Stimulated activated CD8-positive, alpha-beta memory T cell treated with anti-CD3 and anti-CD28 coated beads, Interleukin-2, amount 100 ng/mL, for 48 hours (primary cell): ENCODE measurements at regions not wholly inside any gene's neighbourhood (a gene's known extent, or its start where the extent isn't known, plus 50 kb on each side); places are given as distances from the start of the nearest gene placed in this dataset.
"Not testable (repeated sequence)": the region's sequence is repeated elsewhere in the genome, so short reads cannot be mapped to it uniquely, and the experiment has no call there.

ENCODE experiments used
- DNase-seq, 2 donors: peaks; one replicate each; pipeline ENCODE4 v3.0.0-alpha.2; 2020; ENCODE audit warnings: low read depth in 2 of 2

DNA sequence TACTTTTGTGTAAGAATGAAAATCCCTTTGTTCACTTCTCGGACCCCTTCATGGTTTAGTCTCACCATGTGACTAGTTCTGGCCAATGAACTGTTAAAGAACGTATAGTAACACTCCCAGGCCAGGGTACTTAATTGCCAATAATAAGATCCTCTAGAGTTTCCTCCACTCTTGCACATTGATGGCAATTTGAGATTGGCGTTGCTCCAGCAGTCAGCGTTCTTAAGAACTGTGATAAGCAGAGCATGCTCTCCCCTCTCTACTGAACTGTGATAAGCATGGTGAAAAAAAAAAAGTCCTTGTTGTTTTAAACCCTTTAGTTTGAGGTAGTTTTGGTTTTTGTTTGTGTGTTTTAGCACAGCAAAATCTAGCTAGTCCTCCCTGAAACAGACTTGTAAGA lies 854.5 kb downstream of the SLC6A15 start:
- DNase-seq, result no peak

DNA sequence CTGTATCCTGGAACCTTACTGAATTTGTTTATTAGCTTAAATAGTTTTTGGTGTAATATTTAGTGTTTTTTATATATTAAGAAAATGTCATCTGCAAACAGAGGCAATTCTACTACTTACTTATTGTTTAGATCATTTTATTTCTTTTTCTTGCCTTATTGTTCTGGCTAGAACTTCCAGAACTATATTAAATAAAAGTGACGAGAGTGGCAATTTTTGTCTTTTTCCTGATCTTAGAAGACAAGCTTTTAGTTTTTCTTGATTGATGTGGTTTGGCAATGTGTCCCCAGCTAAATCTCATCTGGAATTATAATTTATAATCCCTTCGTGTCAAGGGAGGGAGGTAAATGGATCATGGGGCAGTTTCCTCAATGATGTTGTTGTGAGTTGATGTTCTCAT lies 857.8 kb downstream of the SLC6A15 start:
- DNase-seq, result no peak

DNA sequence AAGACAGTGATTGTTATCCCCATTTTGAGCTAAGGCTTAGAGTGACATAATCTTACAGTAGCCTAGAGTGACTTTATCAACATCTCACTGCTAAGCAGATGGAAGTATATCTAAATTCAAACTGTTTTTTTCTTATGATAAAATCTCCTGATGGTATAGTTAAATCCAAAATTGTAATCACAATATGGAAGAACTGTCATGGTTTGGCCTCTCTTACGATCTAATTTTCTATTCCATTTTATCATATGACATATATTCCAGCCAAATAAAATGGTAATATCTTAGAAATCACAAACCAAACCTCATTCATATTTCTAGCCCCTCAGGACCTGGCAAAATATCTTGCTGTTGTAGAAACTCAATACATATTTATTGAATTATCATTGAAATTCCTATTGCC lies 864.7 kb downstream of the SLC6A15 start:
- no peak for DNase-seq

DNA sequence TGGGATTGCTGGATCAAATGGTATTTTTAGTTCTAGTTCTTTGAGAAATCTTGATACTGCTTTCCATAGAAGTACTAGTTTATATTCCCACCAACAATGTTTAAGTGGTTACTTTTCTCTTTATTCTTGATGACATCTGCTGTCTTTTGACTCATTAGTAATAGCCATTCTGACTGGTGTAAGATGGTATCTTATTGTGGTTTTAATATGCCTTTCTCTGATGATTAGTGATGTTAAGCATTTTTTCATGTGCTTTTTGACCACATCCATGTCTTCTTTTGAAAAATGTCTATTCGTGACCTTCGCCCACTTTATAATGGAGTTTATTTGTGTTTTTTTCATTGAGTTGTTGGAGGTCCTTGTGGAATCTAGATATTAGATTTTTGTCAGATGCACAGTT lies 865.7 kb downstream of the SLC6A15 start:
- DNase-seq, result no peak

DNA sequence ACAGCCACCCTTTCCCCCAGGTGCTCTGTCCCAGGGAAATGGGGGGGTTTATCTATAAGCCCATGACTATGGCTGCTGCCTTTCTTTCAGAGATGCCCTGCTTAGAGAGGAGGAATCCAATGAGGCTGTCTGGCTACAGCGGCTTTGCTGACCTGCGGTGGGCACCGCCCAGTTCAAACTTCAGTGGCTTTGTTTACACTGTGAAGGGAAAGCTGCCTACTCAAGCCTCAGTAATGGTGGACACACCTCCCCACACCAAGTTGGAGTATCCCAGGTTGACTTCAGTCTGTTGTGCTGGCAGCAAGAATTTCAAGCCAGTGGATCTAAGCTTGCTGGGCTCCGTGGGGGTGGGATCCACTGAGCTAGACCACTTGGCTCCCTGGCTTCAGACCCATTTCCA lies 869.2 kb downstream of the SLC6A15 start:
- DNase-seq, result no peak

DNA sequence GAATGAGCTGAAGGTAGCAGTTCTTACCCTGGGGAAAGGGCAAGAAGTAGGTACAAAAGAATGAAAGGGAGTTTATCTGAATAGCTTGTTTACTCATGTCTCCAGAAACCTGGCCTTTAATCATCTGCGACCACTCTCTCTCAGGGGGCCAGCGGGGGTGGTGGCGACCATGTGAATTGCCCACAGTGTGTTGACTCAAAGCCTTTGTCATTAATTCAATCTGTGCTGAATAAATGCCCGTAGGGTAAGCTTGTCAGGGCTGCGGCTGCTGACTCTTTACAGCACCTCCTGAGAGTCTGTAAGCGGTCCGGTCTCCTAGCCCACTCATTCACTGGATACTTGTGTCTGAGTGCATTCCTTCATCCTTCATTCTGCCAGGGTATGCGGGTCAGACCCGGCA lies 874.4 kb downstream of the SLC6A15 start:
- DNase-seq, result no peak

DNA sequence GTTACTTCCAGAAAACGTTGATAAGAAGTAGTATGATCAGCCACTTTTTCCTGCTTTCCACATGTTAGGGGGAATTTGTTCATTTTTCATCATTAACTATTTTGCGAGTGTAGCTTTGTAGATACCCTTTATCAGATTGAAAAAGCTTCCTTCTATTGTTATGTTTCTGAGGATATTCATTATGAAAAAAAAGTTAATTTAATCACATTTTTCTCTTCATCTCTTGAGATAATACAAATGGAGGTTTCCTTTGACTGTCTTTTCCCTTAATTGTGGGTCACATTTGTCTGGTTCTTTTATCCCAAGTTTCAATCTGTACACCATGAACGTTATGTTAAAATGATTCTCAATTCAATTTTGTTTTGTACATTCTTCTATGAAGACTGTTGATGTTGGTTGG lies 875.7 kb downstream of the SLC6A15 start:
- no peak for DNase-seq

DNA sequence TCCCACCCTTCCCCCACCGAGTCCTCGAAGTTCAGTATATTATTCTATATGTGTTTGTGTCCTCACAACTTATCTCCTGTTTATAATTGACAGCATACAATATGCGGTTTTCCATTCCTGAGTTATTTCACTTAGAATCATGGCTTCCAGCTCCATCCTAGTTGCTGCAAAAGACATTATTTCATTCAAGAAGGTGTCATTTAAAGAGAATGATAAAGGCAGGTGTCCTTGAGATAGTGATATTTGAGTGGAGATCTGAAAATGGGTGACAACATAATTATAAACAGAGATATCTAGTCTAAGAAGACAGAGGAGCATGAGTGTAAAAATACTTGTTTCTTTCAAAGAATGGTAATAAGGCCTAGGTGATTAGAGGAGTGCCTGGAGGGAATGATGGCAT lies 876.8 kb downstream of the SLC6A15 start:
- DNase-seq, result no peak

DNA sequence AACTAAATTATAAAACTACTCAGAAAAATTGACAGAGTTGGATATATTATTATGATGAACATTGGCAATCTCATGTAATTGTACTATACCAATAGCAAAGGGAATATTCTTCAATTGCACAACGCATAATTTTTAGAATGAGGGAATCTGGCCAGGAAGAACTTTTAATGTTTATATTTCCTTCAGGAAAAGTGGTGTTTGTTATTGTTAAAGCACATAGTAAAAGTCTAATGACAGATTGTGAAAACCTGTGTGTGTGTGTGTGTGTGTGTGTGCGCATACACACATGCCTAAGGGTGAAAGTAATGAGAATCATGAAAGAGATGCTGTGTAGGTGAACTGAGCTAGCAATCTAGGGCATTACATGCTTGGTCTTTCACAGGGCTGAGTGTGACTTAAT lies 877.7 kb downstream of the SLC6A15 start:
- no peak for DNase-seq

DNA sequence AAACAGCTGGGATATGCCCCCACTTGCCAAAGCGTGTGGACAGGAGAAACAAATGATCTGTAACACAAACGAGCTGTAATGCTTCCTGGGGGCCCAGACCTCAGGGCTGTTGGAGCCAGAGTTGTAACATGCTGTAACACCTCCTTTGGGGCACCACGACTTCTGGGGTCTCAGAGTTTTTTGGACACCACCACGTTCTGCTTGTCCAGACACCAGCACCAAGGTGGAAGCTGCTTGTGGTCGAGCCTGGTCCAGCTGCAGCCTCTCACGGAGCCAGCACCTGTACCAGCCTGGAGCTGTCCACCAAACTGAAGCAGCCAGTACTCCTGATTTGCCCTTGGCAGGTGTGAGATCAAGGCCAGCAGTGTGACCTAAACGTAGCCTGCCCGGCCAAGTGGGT lies 879.4 kb downstream of the SLC6A15 start:
- DNase-seq, result no peak

DNA sequence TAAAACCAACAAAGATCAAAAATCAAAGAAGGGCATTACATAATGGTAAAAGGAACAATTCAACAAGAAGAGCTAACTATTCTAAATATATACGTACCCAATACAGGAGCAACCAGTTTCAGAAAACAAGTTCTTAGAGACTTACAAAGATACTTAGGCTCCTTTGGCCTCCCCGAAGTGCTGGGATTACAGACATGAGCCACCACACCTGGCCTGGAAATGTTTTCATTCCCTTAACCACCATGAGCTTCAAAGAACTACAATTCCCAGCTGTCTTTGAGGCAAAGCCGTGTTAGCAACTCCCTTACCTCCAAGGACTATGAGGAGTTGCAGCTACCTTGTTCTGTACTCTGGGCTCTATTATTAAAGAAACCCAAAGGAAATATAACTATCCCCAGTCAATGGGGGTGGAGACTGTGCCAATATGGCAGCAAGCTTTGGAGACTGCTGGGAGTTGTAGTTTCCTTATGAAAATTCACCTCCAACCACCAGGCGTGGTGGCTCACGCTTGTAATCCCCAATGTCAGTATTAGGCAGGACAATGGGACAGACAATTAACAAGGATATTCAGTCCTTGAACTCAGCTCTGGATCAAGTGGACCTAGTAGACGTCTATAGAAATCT lies 893.9 kb downstream of the SLC6A15 start:
- DNase-seq, result not testable (repeated sequence)

DNA sequence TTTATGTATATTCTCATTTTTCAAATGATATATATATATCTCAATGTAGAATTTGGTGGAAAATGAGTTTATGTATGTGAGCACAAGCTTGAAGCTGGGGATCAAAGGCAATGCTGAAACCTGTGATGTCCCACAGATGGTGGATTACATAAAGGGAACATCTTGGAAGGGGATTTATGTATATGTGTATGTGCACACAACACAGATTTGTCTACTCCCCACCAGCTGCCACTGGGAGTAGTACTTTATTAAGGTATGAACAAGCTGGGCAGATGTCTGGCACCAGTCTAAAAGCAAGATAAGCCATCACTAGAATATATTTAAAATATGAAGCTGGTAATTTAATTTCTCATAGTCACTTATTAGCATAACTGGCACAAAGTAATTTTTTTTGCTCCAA lies 895.6 kb downstream of the SLC6A15 start:
- DNase-seq, result no peak

DNA sequence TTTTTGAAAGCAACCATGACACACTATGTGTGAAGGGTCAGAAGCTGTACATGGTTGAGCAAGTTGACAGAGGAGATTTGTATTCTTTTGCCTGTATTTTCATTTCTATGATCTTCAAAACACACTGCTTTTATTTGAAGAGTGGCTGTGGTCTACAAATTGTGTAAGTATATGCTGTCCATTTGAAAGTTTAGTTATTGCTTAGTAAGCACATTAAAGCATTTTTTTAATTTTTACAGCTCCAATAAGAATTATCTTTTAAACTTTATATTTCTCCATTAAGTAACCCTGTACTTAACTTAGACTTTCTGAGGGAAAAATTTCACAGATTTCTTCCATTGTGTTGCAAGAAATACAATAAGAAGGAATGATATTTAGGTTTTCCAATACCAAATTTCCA lies 915.2 kb downstream of the SLC6A15 start:
- DNase-seq, result no peak

DNA sequence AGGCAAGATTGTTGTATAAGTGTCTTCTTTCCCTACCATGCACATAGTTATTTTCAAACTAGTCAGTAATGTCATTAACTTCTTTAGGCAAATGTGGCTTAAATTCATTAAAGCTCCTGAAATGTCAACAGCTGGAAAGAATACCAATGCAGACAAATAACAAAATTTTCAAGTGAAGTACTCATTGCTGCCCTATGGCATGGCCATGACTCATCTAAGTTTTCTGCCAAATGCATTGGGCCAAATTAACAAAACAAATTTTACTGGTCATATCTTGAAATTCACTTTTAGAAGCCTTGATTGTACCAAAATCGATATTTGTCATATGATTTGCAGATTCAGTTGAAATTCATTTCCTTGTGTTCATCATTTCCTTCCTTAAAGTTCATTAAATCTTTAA lies 915.9 kb downstream of the SLC6A15 start:
- DNase-seq, result no peak

DNA sequence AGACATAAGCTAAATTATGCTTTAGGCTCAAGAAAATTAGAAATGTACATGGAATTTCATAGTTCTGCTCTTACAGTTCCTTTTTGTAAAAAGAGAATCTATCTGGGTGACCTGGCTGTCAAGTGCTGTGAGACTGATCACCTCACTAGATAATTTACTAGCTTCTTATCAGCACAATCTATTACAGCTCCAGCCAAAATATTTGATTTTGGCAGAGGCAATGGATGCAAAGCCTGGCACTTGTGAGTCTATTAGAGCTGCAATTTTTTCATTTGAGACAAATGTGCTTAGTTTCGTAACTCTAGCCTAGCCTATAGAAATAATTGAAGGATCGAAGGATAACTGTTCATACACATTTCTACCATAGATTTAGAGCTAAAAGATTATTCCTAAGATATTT lies 927.5 kb downstream of the SLC6A15 start:
- no peak for DNase-seq

DNA sequence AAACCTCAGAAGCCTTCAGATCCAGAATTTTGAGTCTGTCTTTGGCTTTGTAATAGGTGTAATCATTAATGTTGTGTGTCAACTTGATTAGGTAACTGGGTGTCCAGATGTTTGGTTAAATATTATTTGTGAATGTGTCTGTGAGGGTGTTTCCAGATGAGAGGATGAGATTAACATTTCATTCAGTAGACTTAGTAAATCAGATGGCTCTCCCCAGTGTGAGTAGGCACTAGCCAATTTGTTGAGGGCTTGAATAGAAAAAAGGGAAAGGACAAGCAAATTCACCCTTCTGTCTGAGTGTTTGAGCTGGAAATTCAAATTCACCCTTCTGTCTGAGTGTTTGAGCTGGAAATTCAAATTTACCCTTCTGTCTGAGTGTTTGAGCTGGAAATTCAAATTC lies 932.2 kb downstream of the SLC6A15 start:
- no peak for DNase-seq

DNA sequence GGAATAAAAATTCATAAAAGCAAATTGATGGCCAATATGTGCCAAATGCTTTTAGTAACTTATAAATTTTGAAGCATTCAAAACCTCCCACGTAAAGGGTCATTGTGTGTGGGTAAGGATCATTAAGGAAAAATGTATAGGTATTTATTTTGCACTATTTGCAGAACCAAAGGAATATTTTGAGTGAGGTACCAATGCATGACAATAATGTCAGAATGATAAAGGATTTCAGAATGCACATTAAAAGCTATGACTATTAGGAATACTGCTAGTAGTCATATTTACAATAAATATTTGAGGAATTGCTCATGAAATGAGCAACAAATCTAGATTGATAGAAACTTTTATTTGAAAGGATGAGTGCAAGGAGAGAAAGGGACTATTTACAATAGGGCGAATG lies 932.8 kb downstream of the SLC6A15 start:
- no peak for DNase-seq

DNA sequence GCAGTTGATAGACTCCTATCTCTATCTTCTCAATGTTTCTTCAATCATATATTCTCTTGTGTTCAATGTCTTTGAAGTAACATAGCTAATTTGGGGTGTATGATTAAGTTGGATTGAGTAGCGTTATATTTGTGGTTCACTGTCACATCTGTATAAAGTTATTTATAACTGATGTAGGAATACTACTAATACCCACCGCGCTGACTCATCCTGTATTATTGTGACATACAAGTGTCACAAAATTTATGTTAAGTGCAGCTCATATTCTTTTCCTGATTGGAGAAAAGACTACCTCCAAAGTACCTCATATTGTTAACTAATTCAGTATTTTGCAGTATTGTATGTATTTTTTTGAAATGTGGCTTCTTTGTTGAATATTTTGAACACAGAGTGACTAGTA lies 940.8 kb downstream of the SLC6A15 start:
- no peak for DNase-seq

DNA sequence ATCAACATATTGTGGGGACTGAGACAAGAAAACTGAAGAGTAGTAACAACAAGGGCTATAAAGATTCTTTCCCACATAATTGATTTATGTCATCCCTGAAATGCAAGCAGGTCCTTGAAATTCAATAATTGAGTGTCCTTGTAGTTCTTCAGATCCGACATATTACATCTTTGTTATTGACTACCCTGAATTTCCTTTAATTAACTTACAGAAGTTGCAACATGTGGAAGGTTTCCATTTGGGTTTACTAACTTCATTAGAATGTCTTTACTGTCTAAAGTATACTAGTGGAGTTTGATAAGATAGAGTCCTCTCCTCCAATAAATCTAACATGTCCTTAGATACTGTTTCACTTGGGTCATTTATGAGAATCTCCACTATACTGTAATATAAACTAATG lies 951.8 kb downstream of the SLC6A15 start:
- DNase-seq, result no peak

DNA sequence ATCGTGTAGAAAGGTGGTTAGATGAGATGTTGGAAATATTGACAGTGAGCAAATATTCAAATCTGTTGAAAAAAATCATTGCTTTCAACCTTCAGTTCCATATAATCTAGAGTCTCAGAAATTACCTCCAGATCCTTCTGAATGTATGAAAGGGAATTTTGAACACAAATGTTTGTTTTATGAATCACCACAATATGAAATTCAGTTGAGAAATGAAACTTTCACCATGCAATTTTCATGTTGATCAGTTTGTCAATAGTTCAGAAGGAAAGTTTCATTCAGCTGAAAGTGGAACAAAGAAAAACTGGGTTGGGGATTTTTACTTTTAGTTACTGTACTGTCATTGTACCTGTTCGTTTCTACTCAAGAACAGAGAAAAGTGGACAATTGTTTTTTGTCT lies 953.6 kb downstream of the SLC6A15 start:
- no peak for DNase-seq

DNA sequence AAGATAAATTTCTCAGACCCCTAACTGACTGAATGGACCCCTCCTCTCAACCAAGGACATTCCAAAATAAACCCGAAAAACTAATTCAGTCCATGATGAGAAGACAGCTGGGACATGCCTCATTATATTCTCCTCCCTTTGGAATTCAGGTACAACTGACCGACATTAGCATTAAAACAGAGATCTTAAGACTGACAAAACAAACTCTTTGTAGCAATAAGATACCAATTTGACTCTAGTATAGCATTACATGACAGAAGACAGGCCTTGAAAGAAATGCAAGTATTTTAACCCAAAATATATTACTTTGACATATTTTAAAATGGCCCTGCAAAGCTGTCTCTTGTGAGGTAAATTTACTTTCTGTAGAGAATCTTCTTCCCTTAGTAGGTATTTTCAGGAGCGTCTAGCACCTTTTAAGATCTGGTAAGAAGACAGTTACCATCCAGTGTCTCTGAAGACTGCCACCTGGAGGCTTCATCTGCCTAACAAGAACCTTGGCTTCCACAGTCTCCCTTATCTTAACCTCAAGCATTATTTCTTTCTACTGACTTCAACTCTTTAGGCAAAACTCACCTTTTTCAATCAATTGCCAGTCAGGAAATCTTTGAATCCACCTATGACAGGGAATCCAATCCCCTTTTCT lies 957.5 kb downstream of the SLC6A15 start:
- DNase-seq, result no peak

DNA sequence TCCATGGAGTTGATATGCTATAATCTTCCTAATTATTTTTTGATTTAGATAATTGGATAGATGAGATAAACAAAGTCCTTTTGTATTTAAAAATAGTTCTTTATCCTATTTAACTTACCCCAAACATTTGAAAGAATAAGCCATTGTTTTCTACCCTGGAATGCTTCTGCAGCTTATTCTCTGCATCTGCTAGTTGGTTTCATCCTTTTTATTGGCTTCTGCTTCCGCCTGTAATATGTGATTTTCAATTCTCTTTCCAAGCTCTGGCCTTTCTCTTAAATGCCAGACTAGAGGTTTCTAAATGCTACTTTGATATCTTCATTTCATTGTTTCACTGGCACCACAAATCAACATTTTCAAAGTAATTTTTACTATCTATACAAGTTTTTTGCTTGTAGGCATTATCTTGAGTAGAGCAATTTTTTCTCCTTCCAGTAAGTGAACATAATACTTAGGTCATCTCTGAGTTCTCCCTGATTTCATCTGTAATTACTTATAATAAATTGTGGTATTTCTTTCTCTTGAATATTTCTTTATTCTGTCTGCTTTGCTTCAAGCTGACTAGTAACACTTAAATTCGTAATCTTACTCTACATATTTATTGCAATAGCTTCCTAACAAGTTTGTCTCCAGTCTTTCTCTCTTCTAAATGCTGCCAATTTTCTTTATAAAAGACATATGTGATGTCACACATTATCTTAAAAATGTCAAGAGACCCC lies 958.4 kb downstream of the SLC6A15 start:
- no peak for DNase-seq

DNA sequence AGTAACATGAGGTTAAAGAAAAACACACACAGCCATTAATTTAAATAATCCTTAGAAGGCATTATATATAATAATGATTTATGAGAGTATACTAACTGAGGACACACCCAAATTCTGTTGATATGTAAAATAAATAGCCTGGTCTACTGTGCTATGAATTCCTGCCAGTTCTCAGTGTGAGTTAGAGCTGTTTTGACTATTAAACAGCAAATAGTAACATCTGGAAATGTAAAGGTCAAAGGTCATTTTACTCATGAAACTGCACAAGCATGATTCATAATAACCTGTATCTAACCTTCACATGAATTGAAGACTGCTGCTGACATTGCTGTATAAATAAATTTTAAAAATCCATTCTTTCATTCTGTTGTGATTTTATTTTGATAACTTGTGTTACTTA lies 966.7 kb downstream of the SLC6A15 start:
- DNase-seq, result no peak
